ENCODE measurements at regions not wholly inside any gene's neighbourhood (a gene's known extent, or its start where the extent isn't known, plus 50 kb on each side); places are given as distances from the start of the nearest gene placed in this dataset.

- no peak overlapping the region for H3K4me3 ChIP-seq (ENCODE audit: low read depth in 1 of 3, low read length in 3 of 3)
- H3K36me3 ChIP-seq (ENCODE audit: control insufficient read depth in 4 of 4, insufficient read depth in 3 of 4, low read depth in 1 of 4, low read length in 3 of 4): no peaks in the 10 kb centered on the region
- no peaks in the 10 kb centered on the region for H3K4me1 ChIP-seq (ENCODE audit: control insufficient read depth in 4 of 4, insufficient read depth in 4 of 4, low read length in 3 of 4)
- no peak overlapping the region for H3K9ac ChIP-seq (ENCODE audit: low read depth in 1 of 2, low read length in 2 of 2)
- H3K27me3 ChIP-seq (ENCODE audit: control insufficient read depth in 4 of 4, insufficient read depth in 4 of 4, low read length in 3 of 4): no peaks in the 10 kb centered on the region
- no peak for TF ChIP-seq MAX (IDR thresholded peaks at IDR 0.05)
- TF ChIP-seq EGR1 (IDR thresholded peaks at IDR 0.05; ENCODE audit: low read depth in 2 of 2): no peak
- TF ChIP-seq FOXA2 (IDR thresholded peaks at IDR 0.05): no peak
- TF ChIP-seq TAF1 (conservative IDR thresholded peaks at IDR 0.05): no peak
- no peaks in the 10 kb centered on the region for H3K9me3 ChIP-seq (ENCODE audit: control insufficient read depth in 4 of 4, low read length in 3 of 4)
- WGBS: 83% methylated on average over 15 of the region's 15 CpGs
- no peak overlapping the region for H3K27ac ChIP-seq (ENCODE audit: low read depth in 1 of 2, low read length in 2 of 2)
- DNase-seq (ENCODE audit: low spot score): peak; percentile 13
Observed at GRCh38 chr5:135213466-135214239, 179.6 kb upstream of the PITX1 start.

GRCh38 chr5:135213027-135213386 lies 179.0 kb upstream of the PITX1 start:
- no peaks in the 10 kb centered on the region for H3K4me1 ChIP-seq (ENCODE audit: control insufficient read depth in 4 of 4, insufficient read depth in 4 of 4, low read length in 3 of 4)
- H3K9me3 ChIP-seq (ENCODE audit: control insufficient read depth in 4 of 4, low read length in 3 of 4): no peaks in the 10 kb centered on the region
- DNase-seq (ENCODE audit: low spot score): no peak
- H3K27ac ChIP-seq (ENCODE audit: low read depth in 1 of 2, low read length in 2 of 2): no peak overlapping the region
- H3K27me3 ChIP-seq (ENCODE audit: control insufficient read depth in 4 of 4, insufficient read depth in 4 of 4, low read length in 3 of 4): no peaks in the 10 kb centered on the region
- 87% methylated on average over 5 of the region's 5 CpGs for WGBS
- no peaks in the 10 kb centered on the region for H3K36me3 ChIP-seq (ENCODE audit: control insufficient read depth in 4 of 4, insufficient read depth in 3 of 4, low read depth in 1 of 4, low read length in 3 of 4)
- TF ChIP-seq MAX (IDR thresholded peaks at IDR 0.05) (no peak), RAD21 (IDR thresholded peaks at IDR 0.05) (no peak), NR2F2 (IDR thresholded peaks at IDR 0.05) (no peak), SP1 (IDR thresholded peaks at IDR 0.05) (no peak), CTCF (IDR thresholded peaks at IDR 0.05; ENCODE audit: low read depth, low read length, missing input control) (no peak), TAF1 (conservative IDR thresholded peaks at IDR 0.05) (no peak), ATF3 (IDR thresholded peaks at IDR 0.05) (no peak), RXRA (IDR thresholded peaks at IDR 0.05) (no peak)
- no peak overlapping the region for H3K9ac ChIP-seq (ENCODE audit: low read depth in 1 of 2, low read length in 2 of 2)
- H3K4me3 ChIP-seq (ENCODE audit: low read depth in 1 of 3, low read length in 3 of 3): no peak overlapping the region

- Histone ChIP-seq H3K9me3 (ENCODE audit: control insufficient read depth in 4 of 4, low read length in 3 of 4) (no peaks in the 10 kb centered on the region), H3K27ac (ENCODE audit: low read depth in 1 of 2, low read length in 2 of 2) (no peak overlapping the region), H3K27me3 (ENCODE audit: control insufficient read depth in 4 of 4, insufficient read depth in 4 of 4, low read length in 3 of 4) (no peaks in the 10 kb centered on the region), H3K4me3 (ENCODE audit: low read depth in 1 of 3, low read length in 3 of 3) (no peak overlapping the region), H3K4me1 (ENCODE audit: control insufficient read depth in 4 of 4, insufficient read depth in 4 of 4, low read length in 3 of 4) (no peaks in the 10 kb centered on the region), H3K9ac (ENCODE audit: low read depth in 1 of 2, low read length in 2 of 2) (no peak overlapping the region), H3K36me3 (ENCODE audit: control insufficient read depth in 4 of 4, insufficient read depth in 3 of 4, low read depth in 1 of 4, low read length in 3 of 4) (no peaks in the 10 kb centered on the region)
- TF ChIP-seq ZBTB33 (IDR thresholded peaks at IDR 0.05) (no peak), HNF4G (IDR thresholded peaks at IDR 0.05) (no peak), MAX (IDR thresholded peaks at IDR 0.05) (no peak), HNF4A (conservative IDR thresholded peaks at IDR 0.05) (no peak), SP1 (IDR thresholded peaks at IDR 0.05) (no peak), FOXA1 (IDR thresholded peaks at IDR 0.05) (no peak), NR2F2 (IDR thresholded peaks at IDR 0.05) (no peak), EGR1 (IDR thresholded peaks at IDR 0.05; ENCODE audit: low read depth in 2 of 2) (no peak), RXRA (IDR thresholded peaks at IDR 0.05) (no peak), RAD21 (IDR thresholded peaks at IDR 0.05) (no peak)
- no peak for DNase-seq (ENCODE audit: low spot score)
- WGBS: 86% methylated on average over 10 of the region's 10 CpGs
Observed at GRCh38 chr5:135212361-135213026, 178.5 kb upstream of the PITX1 start.

Data from liver (tissue), 8 donors.